H9 (cell line): ENCODE measurements at regions not wholly inside any gene's neighbourhood (a gene's known extent, or its start where the extent isn't known, plus 50 kb on each side); places are given as distances from the start of the nearest gene placed in this dataset.

ENCODE experiments used
- DNase-seq: peaks from one replicate; pipeline ENCODE4 v3.0.0-alpha.2; 2017
- H2AFZ ChIP-seq: one replicate; pipeline ENCODE4 v1.6.1; 2013; ENCODE audit warnings: mild to moderate bottlenecking, low read length, control low read depth, moderate library complexity
- H2AK5ac ChIP-seq: 2 replicates; pipeline ENCODE4 v1.6.1; 2013; ENCODE audit warnings: low read length, control low read depth, mixed read lengths; ENCODE audit not compliant: insufficient read length
- H2BK120ac ChIP-seq: one replicate; pipeline ENCODE4 v1.6.1; 2013; ENCODE audit warnings: low read depth, mild to moderate bottlenecking, low read length, control low read depth, inconsistent platforms; ENCODE audit not compliant: poor library complexity, severe bottlenecking
- H2BK12ac ChIP-seq: 2 replicates; pipeline ENCODE4 v1.6.1; 2013; ENCODE audit warnings: low read length, control low read depth, mixed read lengths, low read depth; ENCODE audit not compliant: insufficient read length
- H2BK15ac ChIP-seq: 2 replicates; pipeline ENCODE4 v1.6.1; 2013; ENCODE audit warnings: low read depth, low read length, control low read depth
- H2BK20ac ChIP-seq: one replicate; pipeline ENCODE4 v1.6.1; 2013; ENCODE audit warnings: low read depth, mild to moderate bottlenecking, low read length, control low read depth, inconsistent platforms; ENCODE audit not compliant: poor library complexity, severe bottlenecking
- H2BK5ac ChIP-seq: 2 replicates; pipeline ENCODE4 v1.6.1; 2013; ENCODE audit warnings: low read length, control low read depth, mixed read lengths; ENCODE audit not compliant: insufficient read length
- H3K14ac ChIP-seq: 2 replicates; pipeline ENCODE4 v1.6.1; 2013; ENCODE audit warnings: low read length, control low read depth; ENCODE audit not compliant: insufficient read depth
- H3K18ac ChIP-seq: 2 replicates; pipeline ENCODE4 v1.6.1; 2013; ENCODE audit warnings: low read depth, mild to moderate bottlenecking, mixed read lengths, low read length, control low read depth; ENCODE audit not compliant: insufficient read length
- H3K23ac ChIP-seq: 2 replicates; pipeline ENCODE4 v1.6.1; 2013; ENCODE audit warnings: low read length, control low read depth, mixed read lengths, low read depth; ENCODE audit not compliant: insufficient read length
- H3K23me2 ChIP-seq: 2 replicates; pipeline ENCODE4 v1.6.1; 2013; ENCODE audit warnings: low read depth, mild to moderate bottlenecking, mixed read lengths, low read length, control low read depth; ENCODE audit not compliant: insufficient read length, poor library complexity, severe bottlenecking
- H3K27ac ChIP-seq: 2 replicates; pipeline ENCODE4 v1.5.1; 2013; ENCODE audit warnings: low read length, control low read depth, mixed read lengths, low read depth; ENCODE audit not compliant: insufficient read length
- H3K27me3 ChIP-seq: 2 replicates; pipeline ENCODE4 v1.6.1; 2013; ENCODE audit warnings: low read length, control low read depth, inconsistent platforms; ENCODE audit not compliant: insufficient read depth
- H3K4ac ChIP-seq: 2 replicates; pipeline ENCODE4 v1.6.1; 2013; ENCODE audit warnings: low read depth, mild to moderate bottlenecking, control low read depth, inconsistent platforms, low read length, moderate library complexity
- H3K4me1 ChIP-seq: 2 replicates; pipeline ENCODE4 v1.6.1; 2013; ENCODE audit warnings: low read length, control low read depth, inconsistent platforms; ENCODE audit not compliant: insufficient read depth
- H3K4me2 ChIP-seq: 2 replicates; pipeline ENCODE4 v1.6.1; 2013; ENCODE audit warnings: low read length, control low read depth, mixed read lengths; ENCODE audit not compliant: insufficient read length, insufficient read depth
- H3K56ac ChIP-seq: 2 replicates; pipeline ENCODE4 v1.6.1; 2013; ENCODE audit warnings: low read depth, mild to moderate bottlenecking, mixed read lengths, low read length, control low read depth; ENCODE audit not compliant: insufficient read length
- H3K79me1 ChIP-seq: 2 replicates; pipeline ENCODE4 v1.6.1; 2013; ENCODE audit warnings: low read depth, mild to moderate bottlenecking, moderate library complexity, low read length, control low read depth, inconsistent platforms; ENCODE audit not compliant: insufficient read depth, poor library complexity, severe bottlenecking
- H3K79me2 ChIP-seq: 2 replicates; pipeline ENCODE4 v1.6.1; 2013; ENCODE audit warnings: low read length, control low read depth, inconsistent platforms; ENCODE audit not compliant: insufficient read depth
- H3K9ac ChIP-seq: 2 replicates; pipeline ENCODE4 v1.6.1; 2013; ENCODE audit warnings: low read length, control low read depth, mixed read lengths; ENCODE audit not compliant: insufficient read length; ENCODE audit errors: extremely low read depth
- H3K9me3 ChIP-seq: one replicate; pipeline ENCODE4 v1.6.1; 2013; ENCODE audit warnings: low read depth, low read length, inconsistent platforms; ENCODE audit not compliant: control insufficient read depth
- H3T11ph ChIP-seq: one replicate; pipeline ENCODE4 v1.6.1; 2013; ENCODE audit warnings: mild to moderate bottlenecking, low read length, control low read depth, inconsistent platforms
- H4K20me1 ChIP-seq: one replicate; pipeline ENCODE4 v1.6.1; 2013; ENCODE audit not compliant: control insufficient read depth, insufficient read length, insufficient read depth
- H4K5ac ChIP-seq: 2 replicates; pipeline ENCODE4 v1.6.1; 2013; ENCODE audit warnings: low read depth, mild to moderate bottlenecking, mixed read lengths, low read length, control low read depth; ENCODE audit not compliant: insufficient read length
- H4K8ac ChIP-seq: replicated peaks from 2 replicates; pipeline ENCODE4 v1.6.1; 2013; ENCODE audit warnings: low read length, control low read depth, mixed read lengths, low read depth; ENCODE audit not compliant: insufficient read length
- H4K91ac ChIP-seq: 2 replicates; pipeline ENCODE4 v1.6.1; 2013; ENCODE audit warnings: low read depth, mild to moderate bottlenecking, moderate library complexity, mixed read lengths, low read length, control low read depth; ENCODE audit not compliant: insufficient read length
- H3K27ac Mint-ChIP-seq, 3 experiments: 2 replicates in 2 of 3; 3 replicates in 1 of 3; pipeline ENCODE4 v1.8.0; 2020 to 2021; ENCODE audit warnings: mixed read lengths in 3 of 3, mild to moderate bottlenecking in 1 of 3, moderate library complexity in 1 of 3
- H3K27me3 Mint-ChIP-seq: 2 replicates; pipeline ENCODE4 v1.8.0; 2021; ENCODE audit warnings: low read depth, mild to moderate bottlenecking, moderate library complexity, mixed read lengths
- H3K36me3 Mint-ChIP-seq, 3 experiments: 2 replicates in 2 of 3; 3 replicates in 1 of 3; pipeline ENCODE4 v1.8.0; 2020 to 2021; ENCODE audit warnings: low read depth in 3 of 3, mixed read lengths in 3 of 3; ENCODE audit not compliant: insufficient read depth in 1 of 3
- H3K4me1 Mint-ChIP-seq, 2 experiments: 2 replicates each; pipeline ENCODE4 v1.8.0; 2020; ENCODE audit warnings: mixed read lengths in 2 of 2
- H3K4me3 Mint-ChIP-seq, 2 experiments: 2 replicates in 1 of 2; 3 replicates in 1 of 2; pipeline ENCODE4 v1.8.0; 2020 to 2021; ENCODE audit warnings: mild to moderate bottlenecking in 2 of 2, mixed read lengths in 2 of 2, moderate library complexity in 1 of 2
- H3K9me3 Mint-ChIP-seq, 2 experiments: 2 replicates in 1 of 2; 3 replicates in 1 of 2; pipeline ENCODE4 v1.8.0; 2020; ENCODE audit warnings: mild to moderate bottlenecking in 2 of 2, mixed read lengths in 2 of 2, moderate library complexity in 1 of 2
- CTCF ChIP-seq: fragments of 200-600 bp; sonication (generic); conservative IDR thresholded peaks from 3 replicates; pipeline ENCODE4 v1.8.0; 2021; ENCODE audit warnings: antibody characterized with exemption, mild to moderate bottlenecking
- WGBS: extraction: QIAGEN DNeasy Blood & Tissue Kit; methylation state at CpG from one replicate; pipeline ENCODE4 v1.1.7; 2013; ENCODE audit warnings: missing lambda C conversion rate, low lambda C conversion rate, mixed read lengths; ENCODE audit not compliant: insufficient read length; ENCODE audit errors: extremely low coverage; 5-methylcytosine and 5-hydroxymethylcytosine counted together

GRCh38 chr5:156181656-156182055 lies 145.3 kb upstream of the SGCD start:
- H3K14ac ChIP-seq = no peak overlapping the region
- no peak overlapping the region for H3K23ac ChIP-seq
- H3K4me3 Mint-ChIP-seq = no peak overlapping the region
- no peaks in the 10 kb centered on the region for H3K27me3 ChIP-seq
- H2BK20ac ChIP-seq = no peak overlapping the region
- H2AK5ac ChIP-seq = no peak overlapping the region
- no peak overlapping the region for H3K9ac ChIP-seq
- no peak overlapping the region for H4K8ac ChIP-seq
- H3K4me1 Mint-ChIP-seq = peaks cover 7 to 14% of the 10 kb centered on the region in 2 experiments
- H3K27me3 Mint-ChIP-seq = no peaks in the 10 kb centered on the region
- peaks cover 0 to 4% of the 10 kb centered on the region in 2 experiments; a peak in 2 of 5 replicates for H3K9me3 Mint-ChIP-seq
- H4K91ac ChIP-seq = no peak overlapping the region
- peak overlapping the region in 1 of 3 experiments; percentile 21; a peak in 1 of 7 replicates for H3K27ac Mint-ChIP-seq
- H2BK120ac ChIP-seq = no peak overlapping the region
- H3K36me3 Mint-ChIP-seq = no peaks in the 10 kb centered on the region; a peak in 1 of 7 replicates
- no peaks in the 10 kb centered on the region for H3K79me1 ChIP-seq
- H2BK5ac ChIP-seq = no peak overlapping the region
- no peak overlapping the region for H3K56ac ChIP-seq
- no peak for DNase-seq
- H3K18ac ChIP-seq = no peak overlapping the region
- no peak overlapping the region for H2BK12ac ChIP-seq
- H4K20me1 ChIP-seq = no peaks in the 10 kb centered on the region
- WGBS = no CpG with 5 or more reads among the region's 1 CpG
- TF ChIP-seq CTCF = no peak
- no peaks in the 10 kb centered on the region for H3K79me2 ChIP-seq
- H4K5ac ChIP-seq = no peak overlapping the region
- H3K27ac ChIP-seq = no peak overlapping the region
- no peak overlapping the region for H3T11ph ChIP-seq
- H2BK15ac ChIP-seq = no peak overlapping the region
- H3K4me2 ChIP-seq = no peak overlapping the region
- H3K23me2 ChIP-seq = no peaks in the 10 kb centered on the region
- H3K4ac ChIP-seq = no peak overlapping the region
- no peaks in the 10 kb centered on the region for H3K4me1 ChIP-seq
- no peak overlapping the region for H2AFZ ChIP-seq
- no peaks in the 10 kb centered on the region for H3K9me3 ChIP-seq
